Parathyroid adenoma (tissue), 2 donors: ENCODE measurements at regions not wholly inside any gene's neighbourhood (a gene's known extent, or its start where the extent isn't known, plus 50 kb on each side); places are given as distances from the start of the nearest gene placed in this dataset.

ENCODE experiments used
- H2AFZ ChIP-seq: fragments of 300-600 bp; sonication (generic); one replicate; pipeline ENCODE4 v1.7.0; 2017; ENCODE audit warnings: antibody characterized with exemption, mild to moderate bottlenecking
- H3K27ac ChIP-seq: fragments of 300-600 bp; sonication (generic); one replicate; pipeline ENCODE4 v1.7.0; 2017
- H3K27me3 ChIP-seq: fragments of 300-600 bp; sonication (generic); one replicate; pipeline ENCODE4 v1.7.0; 2017; ENCODE audit warnings: low read length; ENCODE audit not compliant: control insufficient read depth, insufficient read depth
- H3K36me3 ChIP-seq: fragments of 300-600 bp; sonication (generic); one replicate; pipeline ENCODE4 v1.7.0; 2017; ENCODE audit warnings: low read length; ENCODE audit not compliant: control insufficient read depth, insufficient read depth
- H3K4me1 ChIP-seq: fragments of 300-600 bp; sonication (generic); one replicate; pipeline ENCODE4 v1.7.0; 2017; ENCODE audit warnings: control low read depth
- H3K4me2 ChIP-seq: fragments of 300-600 bp; sonication (generic); one replicate; pipeline ENCODE4 v1.7.0; 2017; ENCODE audit warnings: low read length
- H3K4me3 ChIP-seq: fragments of 300-600 bp; sonication (generic); one replicate; pipeline ENCODE4 v1.7.0; 2017; ENCODE audit warnings: low read depth, low read length
- H3K79me2 ChIP-seq: fragments of 300-600 bp; sonication (generic); one replicate; pipeline ENCODE4 v1.7.0; 2017; ENCODE audit warnings: control low read depth
- H3K9ac ChIP-seq: fragments of 300-600 bp; sonication (generic); one replicate; pipeline ENCODE4 v1.7.0; 2017; ENCODE audit warnings: mild to moderate bottlenecking
- H3K9me3 ChIP-seq: fragments of 300-600 bp; sonication (generic); one replicate; pipeline ENCODE4 v1.7.0; 2017; ENCODE audit warnings: low read length; ENCODE audit not compliant: control insufficient read depth
- TF ChIP-seq, protein P1 (sequence below): fragments of 300-600 bp; sonication (generic); IDR thresholded peaks from one replicate; pipeline ENCODE4 v1.7.0; 2017; ENCODE audit warnings: antibody characterized with exemption, mild to moderate bottlenecking
- donor health status: primary hyperparathyroidism.

DNA sequence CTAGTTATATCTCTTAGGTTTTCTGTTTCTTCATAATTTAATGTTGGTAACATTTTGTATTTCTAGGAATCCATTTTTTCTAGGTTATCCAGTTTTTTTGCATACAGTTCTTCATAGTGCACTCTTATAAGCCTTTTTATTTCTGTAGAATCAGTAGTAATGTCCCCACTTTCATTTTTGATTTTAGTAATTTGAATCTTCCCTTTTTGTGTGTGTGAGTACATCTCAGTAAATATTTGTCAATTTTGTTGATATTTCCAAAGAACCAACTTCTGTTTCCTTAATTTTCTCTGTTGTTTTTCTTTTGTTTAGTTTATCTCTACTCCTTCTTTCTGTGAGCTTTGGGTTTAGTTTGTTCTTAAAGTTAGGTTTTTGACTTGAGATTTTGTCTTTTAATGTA lies 507.3 kb upstream of the RGS6 start:
- H3K4me2 ChIP-seq: no peak overlapping the region
- no peaks in the 10 kb centered on the region for H3K4me1 ChIP-seq
- no peak overlapping the region for H2AFZ ChIP-seq
- H3K27ac ChIP-seq: no peak overlapping the region
- no peak overlapping the region for H3K4me3 ChIP-seq
- no peaks in the 10 kb centered on the region for H3K36me3 ChIP-seq
- no peaks in the 10 kb centered on the region for H3K9me3 ChIP-seq
- no peaks in the 10 kb centered on the region for H3K27me3 ChIP-seq
- H3K79me2 ChIP-seq: peaks cover 4% of the 10 kb centered on the region
- TF ChIP-seq, protein P1, sequence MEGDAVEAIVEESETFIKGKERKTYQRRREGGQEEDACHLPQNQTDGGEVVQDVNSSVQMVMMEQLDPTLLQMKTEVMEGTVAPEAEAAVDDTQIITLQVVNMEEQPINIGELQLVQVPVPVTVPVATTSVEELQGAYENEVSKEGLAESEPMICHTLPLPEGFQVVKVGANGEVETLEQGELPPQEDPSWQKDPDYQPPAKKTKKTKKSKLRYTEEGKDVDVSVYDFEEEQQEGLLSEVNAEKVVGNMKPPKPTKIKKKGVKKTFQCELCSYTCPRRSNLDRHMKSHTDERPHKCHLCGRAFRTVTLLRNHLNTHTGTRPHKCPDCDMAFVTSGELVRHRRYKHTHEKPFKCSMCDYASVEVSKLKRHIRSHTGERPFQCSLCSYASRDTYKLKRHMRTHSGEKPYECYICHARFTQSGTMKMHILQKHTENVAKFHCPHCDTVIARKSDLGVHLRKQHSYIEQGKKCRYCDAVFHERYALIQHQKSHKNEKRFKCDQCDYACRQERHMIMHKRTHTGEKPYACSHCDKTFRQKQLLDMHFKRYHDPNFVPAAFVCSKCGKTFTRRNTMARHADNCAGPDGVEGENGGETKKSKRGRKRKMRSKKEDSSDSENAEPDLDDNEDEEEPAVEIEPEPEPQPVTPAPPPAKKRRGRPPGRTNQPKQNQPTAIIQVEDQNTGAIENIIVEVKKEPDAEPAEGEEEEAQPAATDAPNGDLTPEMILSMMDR: no peak
- H3K9ac ChIP-seq: no peak overlapping the region

DNA sequence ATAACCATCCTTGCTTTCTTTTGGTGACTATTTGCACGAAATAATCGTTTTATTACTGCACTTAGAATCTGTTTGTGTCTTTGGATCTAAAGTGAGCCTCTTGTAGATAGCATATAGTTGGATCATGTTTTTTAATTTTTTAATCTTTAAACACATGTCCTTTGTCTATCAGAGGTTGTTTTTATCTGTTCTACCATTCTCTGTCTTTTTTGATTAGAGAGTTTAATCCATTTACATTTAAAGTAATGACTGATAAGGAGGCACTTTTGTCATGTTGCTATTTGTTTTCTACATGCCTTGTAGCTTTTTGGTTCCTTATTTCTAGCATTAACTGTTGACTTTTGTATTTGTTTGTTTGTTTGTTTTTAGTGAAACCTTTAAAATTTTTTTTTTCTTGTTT lies 506.2 kb upstream of the RGS6 start:
- no peak overlapping the region for H3K27ac ChIP-seq
- no peaks in the 10 kb centered on the region for H3K27me3 ChIP-seq
- no peaks in the 10 kb centered on the region for H3K36me3 ChIP-seq
- H3K9me3 ChIP-seq: no peaks in the 10 kb centered on the region
- TF ChIP-seq, protein P1: no peak
- no peak overlapping the region for H3K4me2 ChIP-seq
- no peak overlapping the region for H3K9ac ChIP-seq
- H3K4me3 ChIP-seq: no peak overlapping the region
- no peaks in the 10 kb centered on the region for H3K4me1 ChIP-seq
- H3K79me2 ChIP-seq: peaks cover 4% of the 10 kb centered on the region
- H2AFZ ChIP-seq: no peak overlapping the region

DNA sequence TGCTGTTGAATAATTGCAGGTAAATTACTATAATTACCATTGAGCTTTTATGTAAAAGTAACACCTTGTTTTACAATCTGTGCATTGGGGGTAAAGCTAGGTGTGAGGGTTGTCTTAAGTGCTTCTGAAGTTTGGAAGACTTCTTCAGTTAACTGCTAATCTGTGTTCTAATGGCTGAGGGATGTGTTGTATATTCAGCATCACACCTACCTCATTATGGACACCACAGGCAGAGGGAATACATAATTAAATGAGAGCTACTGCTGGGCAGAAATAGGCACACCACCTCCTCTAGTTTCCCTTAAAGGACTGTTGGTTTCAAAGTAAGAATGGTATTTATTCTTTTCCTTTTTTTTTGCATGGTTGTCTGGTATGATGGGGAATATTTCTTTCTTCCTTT lies 502.3 kb upstream of the RGS6 start:
- Histone ChIP-seq H3K9me3 (no peaks in the 10 kb centered on the region), H2AFZ (no peak overlapping the region), H3K4me3 (no peak overlapping the region), H3K9ac (no peak overlapping the region), H3K27ac (no peak overlapping the region), H3K36me3 (no peaks in the 10 kb centered on the region), H3K4me1 (no peaks in the 10 kb centered on the region), H3K79me2 (peaks cover 7% of the 10 kb centered on the region), H3K27me3 (no peaks in the 10 kb centered on the region), H3K4me2 (no peak overlapping the region)
- TF ChIP-seq, protein P1: no peak

DNA sequence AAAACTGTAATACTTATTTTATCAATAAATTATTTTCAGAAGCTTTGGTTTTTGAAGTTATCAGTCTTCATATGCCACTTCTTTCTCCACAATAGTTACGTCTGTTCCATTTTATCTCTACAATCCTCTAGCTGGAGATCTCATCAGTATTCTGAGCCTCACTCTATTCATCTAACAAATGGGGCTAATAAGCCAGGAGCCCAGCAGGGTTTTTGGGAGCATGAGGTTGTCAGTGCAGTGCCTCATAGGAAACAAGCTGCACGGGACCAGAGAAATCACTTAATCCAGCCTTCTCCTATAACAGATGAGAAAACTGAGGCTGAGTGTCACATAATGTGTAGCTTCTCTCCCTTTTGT lies 501.9 kb upstream of the RGS6 start:
- Histone ChIP-seq H3K27ac (no peak overlapping the region), H3K4me3 (no peak overlapping the region), H3K4me1 (no peaks in the 10 kb centered on the region)

More for the DNA sequence above, 501.9 kb upstream of the RGS6 start:
- Histone ChIP-seq H2AFZ (no peak overlapping the region), H3K9me3 (no peaks in the 10 kb centered on the region), H3K79me2 (peaks cover 7% of the 10 kb centered on the region), H3K36me3 (no peaks in the 10 kb centered on the region), H3K9ac (no peak overlapping the region), H3K27me3 (no peaks in the 10 kb centered on the region), H3K4me2 (no peak overlapping the region)
- TF ChIP-seq, protein P1: no peak
